ENCODE measurements at regions not wholly inside any gene's neighbourhood (a gene's known extent, or its start where the extent isn't known, plus 50 kb on each side); places are given as distances from the start of the nearest gene placed in this dataset.

- Histone ChIP-seq H3K36me3 (ENCODE audit: control insufficient read depth in 1 of 2, insufficient read depth in 2 of 2, low read length in 2 of 2) (no peaks in the 10 kb centered on the region), H3K9ac (ENCODE audit: low read length) (no peak overlapping the region), H3K9me2 (ENCODE audit: insufficient read depth) (no peaks in the 10 kb centered on the region), H3K79me2 (ENCODE audit: insufficient read depth, low read length) (no peaks in the 10 kb centered on the region), H2AFZ (ENCODE audit: low read depth, low read length, poor library complexity, severe bottlenecking) (no peak overlapping the region), H3K4me3 (replicated peaks in 1 of 2; ENCODE audit: low read depth in 1 of 2, low read length in 2 of 2) (no peak overlapping the region), H3K4me2 (ENCODE audit: low read length) (no peak overlapping the region), H4K20me1 (ENCODE audit: insufficient read depth) (no peaks in the 10 kb centered on the region), H3K4me1 (ENCODE audit: control insufficient read depth in 1 of 2, insufficient read depth in 2 of 2, low read length in 2 of 2) (peaks cover 13 to 28% of the 10 kb centered on the region in 2 experiments), H3K27me3 (ENCODE audit: insufficient read depth, low read length) (no peaks in the 10 kb centered on the region), H3K27ac (ENCODE audit: low read depth, low read length) (no peak overlapping the region), H3K9me3 (ENCODE audit: control insufficient read depth in 1 of 2, insufficient read depth in 1 of 2, low read depth in 1 of 2, low read length in 2 of 2) (no peaks in the 10 kb centered on the region)
- TF ChIP-seq FOSL1 (IDR thresholded peaks at IDR 0.05; ENCODE audit: low read depth) (no peak), MAX (IDR thresholded peaks at IDR 0.05) (no peak), ZFX (IDR thresholded peaks at IDR 0.05) (no peak)
- BruUV-seq (replicated peaks) = no TSS peak
- ChIA-PET POLR2A (no interaction called here), RAD21 (ENCODE audit: low non-redundant PET in 1 of 2, low total read pairs in 2 of 2, uncharacterized antibody in 2 of 2, unreplicated experiment in 2 of 2) (no interaction called here), CTCF (interaction anchor here (1.0 kb wide), 1 partner anchor 11 kb away, joined by 3 read pairs; no protein-coding TSS in a partner anchor)
- no peak for ATAC-seq
- no peak for DNase-seq (ENCODE audit: low read depth, low spot score)
- intact Hi-C loops (cut with micrococcal nuclease) = no loop called here
Observed at GRCh38 chr2:54041135-54041534, 70.3 kb upstream of the PSME4 start.

- intact Hi-C loops (cut with micrococcal nuclease) = no loop called here
- Histone ChIP-seq H3K36me3 (ENCODE audit: control insufficient read depth in 1 of 2, insufficient read depth in 2 of 2, low read length in 2 of 2) (no peaks in the 10 kb centered on the region), H3K27ac (ENCODE audit: low read depth, low read length) (no peak overlapping the region), H3K4me2 (ENCODE audit: low read length) (no peak overlapping the region), H2AFZ (ENCODE audit: low read depth, low read length, poor library complexity, severe bottlenecking) (no peak overlapping the region), H3K4me1 (ENCODE audit: control insufficient read depth in 1 of 2, insufficient read depth in 2 of 2, low read length in 2 of 2) (peaks cover 13 to 28% of the 10 kb centered on the region in 2 experiments), H3K9me2 (ENCODE audit: insufficient read depth) (no peaks in the 10 kb centered on the region), H3K79me2 (ENCODE audit: insufficient read depth, low read length) (no peaks in the 10 kb centered on the region), H3K9ac (ENCODE audit: low read length) (no peak overlapping the region), H3K27me3 (ENCODE audit: insufficient read depth, low read length) (no peaks in the 10 kb centered on the region), H3K9me3 (ENCODE audit: control insufficient read depth in 1 of 2, insufficient read depth in 1 of 2, low read depth in 1 of 2, low read length in 2 of 2) (no peaks in the 10 kb centered on the region), H3K4me3 (replicated peaks in 1 of 2; ENCODE audit: low read depth in 1 of 2, low read length in 2 of 2) (no peak overlapping the region), H4K20me1 (ENCODE audit: insufficient read depth) (no peaks in the 10 kb centered on the region)
- RAD21 ChIA-PET (ENCODE audit: low non-redundant PET in 1 of 2, low total read pairs in 2 of 2, uncharacterized antibody in 2 of 2, unreplicated experiment in 2 of 2) = no interaction called here
- CTCF ChIA-PET = interaction anchor here (1.0 kb wide), 1 partner anchor 12 kb away, joined by 3 read pairs; no protein-coding TSS in a partner anchor
- DNase-seq (ENCODE audit: low read depth, low spot score) (no peak), ATAC-seq (no peak)
- POLR2A ChIA-PET = no interaction called here
- BruUV-seq (replicated peaks) = no TSS peak
- TF ChIP-seq FOSL1 (IDR thresholded peaks at IDR 0.05; ENCODE audit: low read depth) (no peak), REST (IDR thresholded peaks at IDR 0.05; ENCODE audit: low read depth) (no peak), ATF3 (IDR thresholded peaks at IDR 0.05) (no peak), YY1 (IDR thresholded peaks at IDR 0.05; ENCODE audit: extremely low read depth, insufficient replicate concordance, low read depth, low read length) (no peak), SIN3A (IDR thresholded peaks at IDR 0.05; ENCODE audit: low read depth) (no peak), SP1 (IDR thresholded peaks at IDR 0.05; ENCODE audit: low read depth) (no peak), ZNF274 (IDR thresholded peaks at IDR 0.05; ENCODE audit: low read depth, low read length) (no peak), EZH2 (IDR thresholded peaks at IDR 0.05) (no peak), JUND (IDR thresholded peaks at IDR 0.05) (no peak), EZH2phosphoT487 (IDR thresholded peaks at IDR 0.05; ENCODE audit: borderline replicate concordance) (no peak), TCF7L2 (IDR thresholded peaks at IDR 0.05; ENCODE audit: borderline replicate concordance, extremely low read depth, insufficient read depth, insufficient read length) (no peak), CTCF (IDR thresholded peaks at IDR 0.05 in 2 of 3, conservative IDR thresholded peaks at IDR 0.05 in 1 of 3; ENCODE audit: borderline replicate concordance in 1 of 3, insufficient read depth in 1 of 3, low read depth in 2 of 3, low read length in 2 of 3) (no peak), POLR2AphosphoS5 (IDR thresholded peaks at IDR 0.05; ENCODE audit: low read depth, low read length) (no peak), MAX (IDR thresholded peaks at IDR 0.05) (no peak)
Observed at GRCh38 chr2:54040685-54041084, 69.9 kb upstream of the PSME4 start.
